ENCODE measurements at regions not wholly inside any gene's neighbourhood (a gene's known extent, or its start where the extent isn't known, plus 50 kb on each side); places are given as distances from the start of the nearest gene placed in this dataset.

DNA sequence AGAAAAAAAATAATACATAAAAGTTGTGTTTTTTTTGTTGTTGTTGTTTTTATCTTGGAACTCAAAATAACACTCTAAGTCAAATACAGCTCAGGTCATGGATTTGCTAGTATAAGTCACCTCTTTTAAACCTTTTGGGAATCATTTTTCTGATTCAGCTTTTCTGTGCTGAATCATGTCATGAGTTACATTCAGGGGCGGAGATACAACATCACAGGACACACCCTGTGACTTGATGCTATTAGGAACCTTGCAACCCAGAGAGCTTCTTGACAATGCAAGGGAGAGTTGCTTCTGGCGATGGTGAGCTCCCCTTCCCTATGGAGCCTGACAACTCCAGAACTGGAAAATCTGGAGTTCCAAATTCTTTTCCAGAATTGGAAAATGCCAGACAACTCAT lies 358.3 kb upstream of the C16orf82 start:
- TF ChIP-seq, protein P1, sequence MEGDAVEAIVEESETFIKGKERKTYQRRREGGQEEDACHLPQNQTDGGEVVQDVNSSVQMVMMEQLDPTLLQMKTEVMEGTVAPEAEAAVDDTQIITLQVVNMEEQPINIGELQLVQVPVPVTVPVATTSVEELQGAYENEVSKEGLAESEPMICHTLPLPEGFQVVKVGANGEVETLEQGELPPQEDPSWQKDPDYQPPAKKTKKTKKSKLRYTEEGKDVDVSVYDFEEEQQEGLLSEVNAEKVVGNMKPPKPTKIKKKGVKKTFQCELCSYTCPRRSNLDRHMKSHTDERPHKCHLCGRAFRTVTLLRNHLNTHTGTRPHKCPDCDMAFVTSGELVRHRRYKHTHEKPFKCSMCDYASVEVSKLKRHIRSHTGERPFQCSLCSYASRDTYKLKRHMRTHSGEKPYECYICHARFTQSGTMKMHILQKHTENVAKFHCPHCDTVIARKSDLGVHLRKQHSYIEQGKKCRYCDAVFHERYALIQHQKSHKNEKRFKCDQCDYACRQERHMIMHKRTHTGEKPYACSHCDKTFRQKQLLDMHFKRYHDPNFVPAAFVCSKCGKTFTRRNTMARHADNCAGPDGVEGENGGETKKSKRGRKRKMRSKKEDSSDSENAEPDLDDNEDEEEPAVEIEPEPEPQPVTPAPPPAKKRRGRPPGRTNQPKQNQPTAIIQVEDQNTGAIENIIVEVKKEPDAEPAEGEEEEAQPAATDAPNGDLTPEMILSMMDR (IDR thresholded peaks at IDR 0.05; ENCODE audit: low read depth, low read length, missing control alignments), result no peak
- no peak for DNase-seq (ENCODE audit: extremely low read depth, low read depth)
- H3K4me3 ChIP-seq (replicated peaks; ENCODE audit: low read depth, low read length), result no peak overlapping the region

DNA sequence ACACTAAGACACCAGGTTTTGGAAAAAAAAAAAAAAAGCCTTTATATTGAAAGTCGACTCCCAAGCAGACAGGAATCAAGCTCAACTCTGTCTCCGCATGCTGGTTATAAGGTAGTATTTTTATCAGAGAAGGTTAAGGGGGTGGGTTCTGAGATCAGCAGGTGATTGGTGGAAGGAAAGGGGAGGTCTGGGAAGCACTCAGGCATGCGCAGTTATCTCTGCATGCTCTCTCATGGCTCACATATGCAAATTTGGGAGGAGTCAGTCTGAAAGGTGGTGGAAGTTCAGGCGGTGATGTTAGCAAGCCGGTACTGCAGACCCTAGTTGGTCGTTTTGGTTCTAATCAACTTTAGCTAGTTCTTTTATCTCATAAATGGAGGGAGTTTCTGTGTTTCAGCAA lies 357.6 kb upstream of the C16orf82 start:
- TF ChIP-seq, protein P1 (IDR thresholded peaks at IDR 0.05; ENCODE audit: low read depth, low read length, missing control alignments), result no peak
- no peak for DNase-seq (ENCODE audit: extremely low read depth, low read depth)
- H3K4me3 ChIP-seq (replicated peaks; ENCODE audit: low read depth, low read length), result no peak overlapping the region

DNA sequence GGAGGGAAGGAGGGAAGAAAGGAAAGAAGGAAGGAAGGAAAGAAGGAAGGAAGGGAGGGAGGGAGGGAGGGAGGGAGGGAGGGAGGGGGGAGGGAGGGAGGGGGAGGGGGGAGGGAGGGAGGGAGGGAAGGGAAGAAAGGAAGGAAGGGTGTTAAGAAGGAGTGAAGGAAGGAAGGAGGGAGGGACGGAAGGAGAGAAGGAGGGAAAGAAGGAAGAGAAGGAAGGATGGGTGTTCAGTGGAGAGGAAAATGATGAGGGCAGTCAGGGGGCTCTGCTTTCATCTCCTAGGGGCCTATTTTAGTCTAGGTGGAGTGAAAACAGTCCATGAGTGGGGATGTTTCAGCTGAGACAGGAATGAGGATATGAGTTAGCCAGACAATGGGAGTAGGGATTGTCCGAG lies 357.0 kb upstream of the C16orf82 start:
- H3K4me3 ChIP-seq (replicated peaks; ENCODE audit: low read depth, low read length), result no peak overlapping the region
- DNase-seq (ENCODE audit: extremely low read depth, low read depth), result no peak
- TF ChIP-seq, protein P1 (IDR thresholded peaks at IDR 0.05; ENCODE audit: low read depth, low read length, missing control alignments), result no peak

DNA sequence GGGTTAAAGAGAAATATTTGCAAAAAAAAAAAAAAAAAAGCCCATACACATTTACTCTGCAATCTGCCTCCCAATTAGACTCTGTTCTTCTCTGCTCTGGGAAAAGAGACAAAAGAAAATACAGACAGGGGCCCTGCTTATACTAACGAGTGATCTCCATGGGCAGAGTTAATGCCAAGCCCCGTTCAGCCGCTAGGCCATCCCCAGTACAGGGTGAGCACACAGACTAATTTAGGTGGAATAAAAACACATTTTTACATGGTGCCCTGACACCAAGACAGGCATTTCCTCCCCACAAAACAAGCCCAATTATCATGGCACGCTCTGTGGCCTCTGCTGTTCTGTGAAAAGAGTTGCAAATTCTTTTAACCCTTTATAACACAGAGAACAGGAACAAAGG lies 356.3 kb upstream of the C16orf82 start:
- TF ChIP-seq, protein P1 (IDR thresholded peaks at IDR 0.05; ENCODE audit: low read depth, low read length, missing control alignments), result no peak
- DNase-seq (ENCODE audit: extremely low read depth, low read depth), result no peak

DNA sequence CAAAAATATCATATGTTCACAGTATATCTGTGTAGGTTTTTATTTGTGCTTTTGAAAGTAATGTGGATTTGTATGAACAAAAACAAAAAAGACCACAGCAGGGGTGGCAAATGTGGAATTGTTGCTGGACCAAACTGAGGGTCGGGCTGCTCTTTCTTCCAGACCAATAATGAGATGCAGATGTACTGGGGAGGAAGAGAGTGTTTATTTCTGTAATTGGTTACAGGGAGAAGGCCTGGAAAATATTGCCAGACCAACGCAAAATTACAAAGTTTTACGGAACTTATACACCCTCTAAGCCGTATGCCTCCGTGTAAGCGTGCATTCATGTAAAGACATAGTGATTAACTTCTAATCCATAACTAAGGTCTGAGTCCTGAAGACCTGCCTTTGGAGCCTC lies 353.9 kb upstream of the C16orf82 start:
- no peak for DNase-seq (ENCODE audit: extremely low read depth, low read depth)
- H3K4me3 ChIP-seq (replicated peaks; ENCODE audit: low read depth, low read length), result no peak overlapping the region
- TF ChIP-seq, protein P1 (IDR thresholded peaks at IDR 0.05; ENCODE audit: low read depth, low read length, missing control alignments), result no peak

More for the DNA sequence above, 356.3 kb upstream of the C16orf82 start:
- no peak overlapping the region for H3K4me3 ChIP-seq (replicated peaks; ENCODE audit: low read depth, low read length)

DNA sequence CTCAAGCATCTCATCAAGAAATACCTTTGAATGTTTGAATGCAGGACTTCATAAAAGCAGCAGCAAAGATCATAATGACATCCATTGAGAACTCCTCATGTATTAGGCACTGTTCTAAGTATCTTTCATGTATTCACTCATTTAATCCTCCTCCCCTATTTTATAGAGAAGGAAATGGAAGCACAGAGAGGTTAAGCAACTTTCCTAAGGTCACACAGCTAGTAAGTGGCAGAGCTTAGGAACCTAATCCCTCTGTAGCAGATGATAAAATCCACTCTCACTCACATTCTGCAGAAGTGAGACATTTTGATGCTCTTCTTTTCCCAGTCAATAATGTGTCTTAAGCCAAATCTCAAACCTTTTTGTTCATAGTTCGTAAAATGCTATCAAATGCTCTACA lies 350.8 kb upstream of the C16orf82 start:
- TF ChIP-seq, protein P1 (IDR thresholded peaks at IDR 0.05; ENCODE audit: low read depth, low read length, missing control alignments), result no peak
- H3K4me3 ChIP-seq (replicated peaks; ENCODE audit: low read depth, low read length), result no peak overlapping the region
- DNase-seq (ENCODE audit: extremely low read depth, low read depth), result no peak

DNA sequence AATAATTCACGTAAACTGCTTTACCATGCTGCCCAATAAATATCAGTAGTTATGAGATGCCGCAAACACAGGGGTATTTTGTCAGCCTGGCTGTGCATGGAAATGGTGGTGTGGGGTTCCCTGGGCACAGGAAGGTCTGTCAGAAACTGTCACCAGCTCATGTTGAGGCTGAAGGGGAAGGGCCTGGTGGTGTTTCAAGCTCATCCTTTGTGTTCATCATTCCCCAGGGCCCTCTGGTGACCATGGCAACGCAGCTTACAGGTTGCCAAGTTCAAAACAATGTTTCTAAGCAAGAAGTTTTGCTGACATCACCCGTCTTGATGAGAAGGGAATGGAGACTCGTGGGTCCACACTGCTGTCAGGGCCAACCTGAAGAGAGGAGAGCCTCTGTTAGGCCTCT lies 348.9 kb upstream of the C16orf82 start:
- TF ChIP-seq, protein P1 (IDR thresholded peaks at IDR 0.05; ENCODE audit: low read depth, low read length, missing control alignments), result no peak
- no peak overlapping the region for H3K4me3 ChIP-seq (replicated peaks; ENCODE audit: low read depth, low read length)
- DNase-seq (ENCODE audit: extremely low read depth, low read depth), result no peak

Measured in HFF-Myc (cell line).